H9 (cell line): ENCODE measurements at regions not wholly inside any gene's neighbourhood (a gene's known extent, or its start where the extent isn't known, plus 50 kb on each side); places are given as distances from the start of the nearest gene placed in this dataset.

Experiments used
- DNase-seq: peaks from one replicate; pipeline ENCODE4 v3.0.0-alpha.2; 2017
- H2AFZ ChIP-seq: one replicate; pipeline ENCODE4 v1.6.1; 2013; ENCODE audit warnings: mild to moderate bottlenecking, low read length, control low read depth, moderate library complexity
- H2AK5ac ChIP-seq: 2 replicates; pipeline ENCODE4 v1.6.1; 2013; ENCODE audit warnings: low read length, control low read depth, mixed read lengths; ENCODE audit not compliant: insufficient read length
- H2BK120ac ChIP-seq: one replicate; pipeline ENCODE4 v1.6.1; 2013; ENCODE audit warnings: low read depth, mild to moderate bottlenecking, low read length, control low read depth, inconsistent platforms; ENCODE audit not compliant: poor library complexity, severe bottlenecking
- H2BK12ac ChIP-seq: 2 replicates; pipeline ENCODE4 v1.6.1; 2013; ENCODE audit warnings: low read length, control low read depth, mixed read lengths, low read depth; ENCODE audit not compliant: insufficient read length
- H2BK15ac ChIP-seq: 2 replicates; pipeline ENCODE4 v1.6.1; 2013; ENCODE audit warnings: low read depth, low read length, control low read depth
- H2BK20ac ChIP-seq: one replicate; pipeline ENCODE4 v1.6.1; 2013; ENCODE audit warnings: low read depth, mild to moderate bottlenecking, low read length, control low read depth, inconsistent platforms; ENCODE audit not compliant: poor library complexity, severe bottlenecking
- H2BK5ac ChIP-seq: 2 replicates; pipeline ENCODE4 v1.6.1; 2013; ENCODE audit warnings: low read length, control low read depth, mixed read lengths; ENCODE audit not compliant: insufficient read length
- H3K14ac ChIP-seq: 2 replicates; pipeline ENCODE4 v1.6.1; 2013; ENCODE audit warnings: low read length, control low read depth; ENCODE audit not compliant: insufficient read depth
- H3K18ac ChIP-seq: 2 replicates; pipeline ENCODE4 v1.6.1; 2013; ENCODE audit warnings: low read depth, mild to moderate bottlenecking, mixed read lengths, low read length, control low read depth; ENCODE audit not compliant: insufficient read length
- H3K23ac ChIP-seq: 2 replicates; pipeline ENCODE4 v1.6.1; 2013; ENCODE audit warnings: low read length, control low read depth, mixed read lengths, low read depth; ENCODE audit not compliant: insufficient read length
- H3K23me2 ChIP-seq: 2 replicates; pipeline ENCODE4 v1.6.1; 2013; ENCODE audit warnings: low read depth, mild to moderate bottlenecking, mixed read lengths, low read length, control low read depth; ENCODE audit not compliant: insufficient read length, poor library complexity, severe bottlenecking
- H3K27ac ChIP-seq: 2 replicates; pipeline ENCODE4 v1.5.1; 2013; ENCODE audit warnings: low read length, control low read depth, mixed read lengths, low read depth; ENCODE audit not compliant: insufficient read length
- H3K27me3 ChIP-seq: 2 replicates; pipeline ENCODE4 v1.6.1; 2013; ENCODE audit warnings: low read length, control low read depth, inconsistent platforms; ENCODE audit not compliant: insufficient read depth
- H3K4ac ChIP-seq: 2 replicates; pipeline ENCODE4 v1.6.1; 2013; ENCODE audit warnings: low read depth, mild to moderate bottlenecking, control low read depth, inconsistent platforms, low read length, moderate library complexity
- H3K4me1 ChIP-seq: 2 replicates; pipeline ENCODE4 v1.6.1; 2013; ENCODE audit warnings: low read length, control low read depth, inconsistent platforms; ENCODE audit not compliant: insufficient read depth
- H3K4me2 ChIP-seq: 2 replicates; pipeline ENCODE4 v1.6.1; 2013; ENCODE audit warnings: low read length, control low read depth, mixed read lengths; ENCODE audit not compliant: insufficient read length, insufficient read depth
- H3K56ac ChIP-seq: 2 replicates; pipeline ENCODE4 v1.6.1; 2013; ENCODE audit warnings: low read depth, mild to moderate bottlenecking, mixed read lengths, low read length, control low read depth; ENCODE audit not compliant: insufficient read length
- H3K79me1 ChIP-seq: 2 replicates; pipeline ENCODE4 v1.6.1; 2013; ENCODE audit warnings: low read depth, mild to moderate bottlenecking, moderate library complexity, low read length, control low read depth, inconsistent platforms; ENCODE audit not compliant: insufficient read depth, poor library complexity, severe bottlenecking
- H3K79me2 ChIP-seq: 2 replicates; pipeline ENCODE4 v1.6.1; 2013; ENCODE audit warnings: low read length, control low read depth, inconsistent platforms; ENCODE audit not compliant: insufficient read depth
- H3K9ac ChIP-seq: 2 replicates; pipeline ENCODE4 v1.6.1; 2013; ENCODE audit warnings: low read length, control low read depth, mixed read lengths; ENCODE audit not compliant: insufficient read length; ENCODE audit errors: extremely low read depth
- H3K9me3 ChIP-seq: one replicate; pipeline ENCODE4 v1.6.1; 2013; ENCODE audit warnings: low read depth, low read length, inconsistent platforms; ENCODE audit not compliant: control insufficient read depth
- H3T11ph ChIP-seq: one replicate; pipeline ENCODE4 v1.6.1; 2013; ENCODE audit warnings: mild to moderate bottlenecking, low read length, control low read depth, inconsistent platforms
- H4K20me1 ChIP-seq: one replicate; pipeline ENCODE4 v1.6.1; 2013; ENCODE audit not compliant: control insufficient read depth, insufficient read length, insufficient read depth
- H4K5ac ChIP-seq: 2 replicates; pipeline ENCODE4 v1.6.1; 2013; ENCODE audit warnings: low read depth, mild to moderate bottlenecking, mixed read lengths, low read length, control low read depth; ENCODE audit not compliant: insufficient read length
- H4K8ac ChIP-seq: replicated peaks from 2 replicates; pipeline ENCODE4 v1.6.1; 2013; ENCODE audit warnings: low read length, control low read depth, mixed read lengths, low read depth; ENCODE audit not compliant: insufficient read length
- H4K91ac ChIP-seq: 2 replicates; pipeline ENCODE4 v1.6.1; 2013; ENCODE audit warnings: low read depth, mild to moderate bottlenecking, moderate library complexity, mixed read lengths, low read length, control low read depth; ENCODE audit not compliant: insufficient read length
- H3K27ac Mint-ChIP-seq, 3 experiments: 2 replicates in 2 of 3; 3 replicates in 1 of 3; pipeline ENCODE4 v1.8.0; 2020 to 2021; ENCODE audit warnings: mixed read lengths in 3 of 3, mild to moderate bottlenecking in 1 of 3, moderate library complexity in 1 of 3
- H3K27me3 Mint-ChIP-seq: 2 replicates; pipeline ENCODE4 v1.8.0; 2021; ENCODE audit warnings: low read depth, mild to moderate bottlenecking, moderate library complexity, mixed read lengths
- H3K36me3 Mint-ChIP-seq, 3 experiments: 2 replicates in 2 of 3; 3 replicates in 1 of 3; pipeline ENCODE4 v1.8.0; 2020 to 2021; ENCODE audit warnings: low read depth in 3 of 3, mixed read lengths in 3 of 3; ENCODE audit not compliant: insufficient read depth in 1 of 3
- H3K4me1 Mint-ChIP-seq, 2 experiments: 2 replicates each; pipeline ENCODE4 v1.8.0; 2020; ENCODE audit warnings: mixed read lengths in 2 of 2
- H3K4me3 Mint-ChIP-seq, 2 experiments: 2 replicates in 1 of 2; 3 replicates in 1 of 2; pipeline ENCODE4 v1.8.0; 2020 to 2021; ENCODE audit warnings: mild to moderate bottlenecking in 2 of 2, mixed read lengths in 2 of 2, moderate library complexity in 1 of 2
- H3K9me3 Mint-ChIP-seq, 2 experiments: 2 replicates in 1 of 2; 3 replicates in 1 of 2; pipeline ENCODE4 v1.8.0; 2020; ENCODE audit warnings: mild to moderate bottlenecking in 2 of 2, mixed read lengths in 2 of 2, moderate library complexity in 1 of 2
- WGBS: extraction: QIAGEN DNeasy Blood & Tissue Kit; methylation state at CpG from one replicate; pipeline ENCODE4 v1.1.7; 2013; ENCODE audit warnings: missing lambda C conversion rate, low lambda C conversion rate, mixed read lengths; ENCODE audit not compliant: insufficient read length; ENCODE audit errors: extremely low coverage; 5-methylcytosine and 5-hydroxymethylcytosine counted together
- TF ChIP-seq, protein P1 (sequence below): fragments of 200-600 bp; sonication (generic); conservative IDR thresholded peaks from 3 replicates; pipeline ENCODE4 v1.8.0; 2021; ENCODE audit warnings: antibody characterized with exemption, mild to moderate bottlenecking

DNA sequence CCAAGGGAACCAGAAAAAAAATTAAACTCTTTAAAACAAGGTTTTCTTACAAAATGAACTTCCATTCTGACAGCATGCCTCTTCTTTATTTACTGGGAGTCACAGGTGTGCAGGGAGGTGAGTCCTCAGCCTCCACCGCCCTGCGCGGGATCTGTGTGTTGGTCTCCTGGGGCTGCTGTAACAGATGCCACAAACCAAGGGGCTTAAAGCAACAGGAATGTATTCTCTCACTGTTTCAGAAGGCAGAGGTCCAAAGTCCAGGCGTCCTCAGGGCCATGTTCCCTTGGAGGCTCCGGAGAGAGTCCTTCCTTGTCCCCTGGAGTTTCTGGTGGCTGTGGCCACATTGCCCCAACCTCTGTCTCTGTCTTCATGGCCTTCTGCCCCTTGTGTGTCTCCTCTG, 123.6 kb upstream of the C1orf174 start:
- WGBS, result no CpG with 5 or more reads among the region's 5 CpGs
- no peaks in the 10 kb centered on the region for H3K79me2 ChIP-seq
- H3K23me2 ChIP-seq, result no peaks in the 10 kb centered on the region
- no peak overlapping the region for H3T11ph ChIP-seq
- no peak overlapping the region for H2BK12ac ChIP-seq
- no peak overlapping the region for H3K4ac ChIP-seq
- no peak for DNase-seq
- no peak overlapping the region for H2BK20ac ChIP-seq
- H3K9ac ChIP-seq, result no peak overlapping the region
- no peaks in the 10 kb centered on the region for H4K20me1 ChIP-seq
- H3K4me2 ChIP-seq, result no peak overlapping the region
- no peak overlapping the region for H4K91ac ChIP-seq
- H3K79me1 ChIP-seq, result no peaks in the 10 kb centered on the region
- peaks cover 16% of the 10 kb centered on the region for H3K27me3 Mint-ChIP-seq
- no peak overlapping the region for H3K23ac ChIP-seq
- H3K4me1 Mint-ChIP-seq, result peaks cover 10 to 22% of the 10 kb centered on the region in 2 experiments
- no peaks in the 10 kb centered on the region for H3K36me3 Mint-ChIP-seq
- no peaks in the 10 kb centered on the region for H3K4me1 ChIP-seq
- no peaks in the 10 kb centered on the region; a peak in 1 of 5 replicates for H3K9me3 Mint-ChIP-seq
- H3K56ac ChIP-seq, result no peak overlapping the region
- H3K27ac ChIP-seq, result no peak overlapping the region
- no peak overlapping the region for H4K5ac ChIP-seq
- no peak overlapping the region for H3K18ac ChIP-seq
- TF ChIP-seq, protein P1, sequence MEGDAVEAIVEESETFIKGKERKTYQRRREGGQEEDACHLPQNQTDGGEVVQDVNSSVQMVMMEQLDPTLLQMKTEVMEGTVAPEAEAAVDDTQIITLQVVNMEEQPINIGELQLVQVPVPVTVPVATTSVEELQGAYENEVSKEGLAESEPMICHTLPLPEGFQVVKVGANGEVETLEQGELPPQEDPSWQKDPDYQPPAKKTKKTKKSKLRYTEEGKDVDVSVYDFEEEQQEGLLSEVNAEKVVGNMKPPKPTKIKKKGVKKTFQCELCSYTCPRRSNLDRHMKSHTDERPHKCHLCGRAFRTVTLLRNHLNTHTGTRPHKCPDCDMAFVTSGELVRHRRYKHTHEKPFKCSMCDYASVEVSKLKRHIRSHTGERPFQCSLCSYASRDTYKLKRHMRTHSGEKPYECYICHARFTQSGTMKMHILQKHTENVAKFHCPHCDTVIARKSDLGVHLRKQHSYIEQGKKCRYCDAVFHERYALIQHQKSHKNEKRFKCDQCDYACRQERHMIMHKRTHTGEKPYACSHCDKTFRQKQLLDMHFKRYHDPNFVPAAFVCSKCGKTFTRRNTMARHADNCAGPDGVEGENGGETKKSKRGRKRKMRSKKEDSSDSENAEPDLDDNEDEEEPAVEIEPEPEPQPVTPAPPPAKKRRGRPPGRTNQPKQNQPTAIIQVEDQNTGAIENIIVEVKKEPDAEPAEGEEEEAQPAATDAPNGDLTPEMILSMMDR, result no peak
- no peaks in the 10 kb centered on the region for H3K9me3 ChIP-seq
- H2AFZ ChIP-seq, result no peak overlapping the region
- no peak overlapping the region for H2BK15ac ChIP-seq
- no peak overlapping the region for H3K27ac Mint-ChIP-seq
- no peak overlapping the region for H2BK5ac ChIP-seq
- no peak overlapping the region for H4K8ac ChIP-seq
- H2BK120ac ChIP-seq, result no peak overlapping the region
- no peak overlapping the region for H3K4me3 Mint-ChIP-seq
- H2AK5ac ChIP-seq, result no peak overlapping the region
- H3K14ac ChIP-seq, result no peak overlapping the region
- H3K27me3 ChIP-seq, result no peaks in the 10 kb centered on the region; the same call in 1 of the 2 replicates
